SU-DHL-6 (cell line): ENCODE measurements at regions not wholly inside any gene's neighbourhood (a gene's known extent, or its start where the extent isn't known, plus 50 kb on each side); places are given as distances from the start of the nearest gene placed in this dataset.
"Not testable (repeated sequence)": the region's sequence is repeated elsewhere in the genome, so short reads cannot be mapped to it uniquely, and the experiment has no call there.

Experiments
- EZH2phosphoT487 ChIP-seq: fragments of 200-600 bp; sonication (generic), shearing (Covaris generic); conservative IDR thresholded peaks from 2 replicates; pipeline ENCODE4 v1.6.1; 2018; ENCODE audit warnings: mild to moderate bottlenecking, antibody characterized with exemption, low read length, moderate library complexity, mixed read lengths
- TF ChIP-seq, protein P1 (sequence below): fragments of 200-600 bp; sonication (generic); IDR thresholded peaks from one replicate; pipeline ENCODE4 v1.5.1; 2017; ENCODE audit warnings: antibody characterized with exemption, mild to moderate bottlenecking, low read length, moderate library complexity; ENCODE audit not compliant: insufficient read depth, poor library complexity, severe bottlenecking

DNA sequence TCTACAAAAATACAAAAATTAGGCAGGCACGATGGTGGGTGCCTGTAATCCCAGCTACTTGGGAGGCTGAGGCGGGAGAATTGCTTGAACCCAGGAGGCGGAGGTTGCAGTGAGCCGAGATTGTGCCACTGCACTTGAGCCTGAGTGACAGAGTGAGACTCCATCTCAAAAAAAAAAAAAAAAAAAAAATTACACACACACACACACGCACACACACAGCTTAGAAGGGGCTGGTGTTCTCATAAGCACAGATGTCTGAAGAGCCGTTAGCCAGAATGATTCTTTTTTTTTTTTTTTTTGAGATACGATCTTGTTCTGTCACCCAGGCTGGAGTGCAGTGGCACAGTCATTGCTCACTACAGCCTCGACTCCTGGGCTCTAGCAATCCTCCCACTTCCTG, 119.3 kb upstream of the ALDH3B2 start:
- TF ChIP-seq, protein P1, sequence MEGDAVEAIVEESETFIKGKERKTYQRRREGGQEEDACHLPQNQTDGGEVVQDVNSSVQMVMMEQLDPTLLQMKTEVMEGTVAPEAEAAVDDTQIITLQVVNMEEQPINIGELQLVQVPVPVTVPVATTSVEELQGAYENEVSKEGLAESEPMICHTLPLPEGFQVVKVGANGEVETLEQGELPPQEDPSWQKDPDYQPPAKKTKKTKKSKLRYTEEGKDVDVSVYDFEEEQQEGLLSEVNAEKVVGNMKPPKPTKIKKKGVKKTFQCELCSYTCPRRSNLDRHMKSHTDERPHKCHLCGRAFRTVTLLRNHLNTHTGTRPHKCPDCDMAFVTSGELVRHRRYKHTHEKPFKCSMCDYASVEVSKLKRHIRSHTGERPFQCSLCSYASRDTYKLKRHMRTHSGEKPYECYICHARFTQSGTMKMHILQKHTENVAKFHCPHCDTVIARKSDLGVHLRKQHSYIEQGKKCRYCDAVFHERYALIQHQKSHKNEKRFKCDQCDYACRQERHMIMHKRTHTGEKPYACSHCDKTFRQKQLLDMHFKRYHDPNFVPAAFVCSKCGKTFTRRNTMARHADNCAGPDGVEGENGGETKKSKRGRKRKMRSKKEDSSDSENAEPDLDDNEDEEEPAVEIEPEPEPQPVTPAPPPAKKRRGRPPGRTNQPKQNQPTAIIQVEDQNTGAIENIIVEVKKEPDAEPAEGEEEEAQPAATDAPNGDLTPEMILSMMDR: not testable (repeated sequence)
- not testable (repeated sequence) for TF ChIP-seq EZH2phosphoT487
